GM10266 (cell line): ENCODE measurements at regions not wholly inside any gene's neighbourhood (a gene's known extent, or its start where the extent isn't known, plus 50 kb on each side); places are given as distances from the start of the nearest gene placed in this dataset.

ENCODE experiments used
- DNase-seq: peaks from one replicate; pipeline ENCODE4 v3.0.0; 2012; ENCODE audit errors: extremely low spot score
- TF ChIP-seq, protein P1 (sequence below): IDR thresholded peaks from 2 replicates; pipeline ENCODE4 v1.5.1; 2012; ENCODE audit warnings: mild to moderate bottlenecking, low read depth; ENCODE audit not compliant: control insufficient read depth, insufficient read depth; ENCODE audit errors: missing control alignments

GRCh38 chr5:30209755-30210154 lies 983.7 kb upstream of the CDH6 start:
- TF ChIP-seq, protein P1, sequence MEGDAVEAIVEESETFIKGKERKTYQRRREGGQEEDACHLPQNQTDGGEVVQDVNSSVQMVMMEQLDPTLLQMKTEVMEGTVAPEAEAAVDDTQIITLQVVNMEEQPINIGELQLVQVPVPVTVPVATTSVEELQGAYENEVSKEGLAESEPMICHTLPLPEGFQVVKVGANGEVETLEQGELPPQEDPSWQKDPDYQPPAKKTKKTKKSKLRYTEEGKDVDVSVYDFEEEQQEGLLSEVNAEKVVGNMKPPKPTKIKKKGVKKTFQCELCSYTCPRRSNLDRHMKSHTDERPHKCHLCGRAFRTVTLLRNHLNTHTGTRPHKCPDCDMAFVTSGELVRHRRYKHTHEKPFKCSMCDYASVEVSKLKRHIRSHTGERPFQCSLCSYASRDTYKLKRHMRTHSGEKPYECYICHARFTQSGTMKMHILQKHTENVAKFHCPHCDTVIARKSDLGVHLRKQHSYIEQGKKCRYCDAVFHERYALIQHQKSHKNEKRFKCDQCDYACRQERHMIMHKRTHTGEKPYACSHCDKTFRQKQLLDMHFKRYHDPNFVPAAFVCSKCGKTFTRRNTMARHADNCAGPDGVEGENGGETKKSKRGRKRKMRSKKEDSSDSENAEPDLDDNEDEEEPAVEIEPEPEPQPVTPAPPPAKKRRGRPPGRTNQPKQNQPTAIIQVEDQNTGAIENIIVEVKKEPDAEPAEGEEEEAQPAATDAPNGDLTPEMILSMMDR: no peak
- DNase-seq: no peak

DNA sequence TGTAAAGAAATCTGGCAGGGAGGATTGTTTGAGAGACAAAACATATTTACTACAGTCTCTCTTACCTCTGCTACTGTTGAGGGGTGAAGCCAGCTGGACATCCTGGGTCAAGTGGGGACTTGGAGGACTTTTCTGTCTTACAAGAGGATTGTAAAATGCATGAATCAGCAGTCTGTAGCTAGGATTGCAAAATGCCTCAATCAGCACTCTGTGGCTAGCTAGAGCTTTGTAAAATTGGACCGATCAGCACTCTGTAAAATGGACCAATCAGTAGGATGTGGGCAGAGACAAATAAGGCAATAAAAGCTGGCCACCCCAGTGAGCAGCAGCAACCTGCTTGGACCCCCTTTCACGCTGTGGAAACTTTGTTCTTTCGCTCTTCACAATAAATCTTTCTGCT lies 995.8 kb upstream of the CDH6 start:
- TF ChIP-seq, protein P1: no peak
- no peak for DNase-seq

DNA sequence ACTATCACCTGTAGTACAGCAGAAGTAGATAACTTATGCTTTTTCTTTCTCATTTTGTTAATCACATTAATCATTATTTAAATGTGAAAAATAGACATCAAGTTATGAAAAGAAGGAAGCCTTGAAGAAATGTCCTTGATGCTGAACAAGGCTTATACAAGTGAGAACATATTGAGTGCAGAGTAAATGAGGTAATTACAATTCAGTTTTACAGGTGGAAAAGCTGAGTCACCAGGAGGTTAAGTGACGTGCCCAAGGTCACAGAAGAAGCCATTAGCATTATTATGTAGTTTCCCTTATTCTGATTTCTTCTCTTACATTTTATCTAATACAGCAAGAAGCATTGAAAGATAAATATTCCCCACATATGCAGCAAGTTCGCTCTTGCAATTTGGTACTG lies 998.5 kb upstream of the CDH6 start:
- TF ChIP-seq, protein P1: no peak
- DNase-seq: no peak

- TF ChIP-seq, protein P1: no peak
- no peak for DNase-seq
Observed at GRCh38 chr5:30194595-30194994, 998.9 kb upstream of the CDH6 start.

- DNase-seq: no peak
- TF ChIP-seq, protein P1: no peak
Observed at GRCh38 chr5:30183795-30184194, 1009.7 kb upstream of the CDH6 start.

- TF ChIP-seq, protein P1: no peak
- DNase-seq: no peak
Observed at GRCh38 chr5:30156156-30156555, 1037.3 kb upstream of the CDH6 start.

DNA sequence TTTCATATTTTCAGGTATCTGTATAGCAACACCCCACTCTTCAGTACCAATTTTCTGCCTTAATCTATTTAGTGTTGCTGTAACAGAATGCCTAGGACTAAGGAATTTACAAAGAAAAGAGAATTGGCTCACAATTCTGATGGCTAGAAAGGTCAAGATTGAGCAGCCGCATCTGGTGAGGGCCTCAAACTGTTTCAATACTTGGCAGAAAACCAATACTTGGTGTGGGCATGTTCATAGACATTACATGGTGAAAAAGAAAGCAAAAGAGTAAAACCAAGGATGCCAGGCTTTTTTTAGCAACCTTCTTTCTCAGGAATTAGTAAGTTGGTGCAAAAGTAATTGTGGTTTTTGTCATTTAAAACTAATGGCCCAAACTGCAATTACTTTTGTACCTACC lies 1041.1 kb upstream of the CDH6 start:
- no peak for DNase-seq
- TF ChIP-seq, protein P1: no peak
